Endothelial cell of umbilical vein (primary cell): ENCODE measurements at regions not wholly inside any gene's neighbourhood (a gene's known extent, or its start where the extent isn't known, plus 50 kb on each side); places are given as distances from the start of the nearest gene placed in this dataset.

Source experiments
- BruUV-seq: library from RNA; stranded (reverse); fragments of 400-500 nt; replicated peaks from 2 replicates; lab custom pipeline; 2021; lab: Mats Ljungman, UMichigan
- CTCF ChIA-PET: fragments of 300-600, 350-600 bp; sonication (Branson Sonifier 250); formaldehyde crosslinking; loops from one replicate; lab custom pipeline; 2021; ENCODE audit warnings: antibody characterized with exemption, inconsistent platforms; lab: Charles Lee
- POLR2A ChIA-PET: fragments of 300-600, 350-600 bp; sonication (Branson Sonifier 250); formaldehyde crosslinking; loops from one replicate; lab custom pipeline; 2021; ENCODE audit warnings: antibody characterized with exemption, inconsistent platforms; lab: Charles Lee
- DNase-seq: peaks from one replicate; pipeline ENCODE4 v3.0.0-alpha.2; 2011; ENCODE audit warnings: low read depth, low spot score
- FAIRE-seq: peaks from 2 replicates; lab custom pipeline; 2011; peaks lifted over from hg19 to GRCh38; lab: Jason Lieb, UNC
- H2AFZ ChIP-seq: 2 replicates; pipeline ENCODE4 v1.6.0; 2012; ENCODE audit warnings: low read depth, low read length, control low read depth, inconsistent platforms
- H3K27ac ChIP-seq: 2 replicates; pipeline ENCODE4 v1.5.1; 2011; ENCODE audit warnings: low read depth, mild to moderate bottlenecking, control low read depth, low read length, moderate library complexity; ENCODE audit not compliant: insufficient read depth
- H3K27me3 ChIP-seq, 2 experiments: 2 replicates each; pipeline versions ENCODE4 v1.6.0 to v1.6.1; 2011; ENCODE audit warnings: low read length in 2 of 2, mixed read lengths in 1 of 2; ENCODE audit not compliant: control insufficient read depth in 2 of 2, insufficient read depth in 2 of 2
- H3K36me3 ChIP-seq, 2 experiments: 2 replicates in 1 of 2; 3 replicates in 1 of 2; pipeline ENCODE4 v1.5.1; 2011; ENCODE audit warnings: low read length in 2 of 2, mild to moderate bottlenecking in 1 of 2, moderate library complexity in 1 of 2; ENCODE audit not compliant: control insufficient read depth in 2 of 2, insufficient read depth in 2 of 2; ENCODE audit errors: extremely low read depth in 1 of 2
- H3K4me1 ChIP-seq: 3 replicates; pipeline ENCODE4 v1.5.1; 2011; ENCODE audit warnings: mild to moderate bottlenecking, low read length; ENCODE audit not compliant: control insufficient read depth, insufficient read depth; ENCODE audit errors: extremely low read depth
- H3K4me2 ChIP-seq: 2 replicates; pipeline ENCODE4 v1.6.1; 2011; ENCODE audit warnings: low read length, control low read depth, mixed read lengths; ENCODE audit not compliant: insufficient read depth
- H3K4me3 ChIP-seq, 3 experiments: fragments of 200-600 bp in 1 of 3; sonication (generic), shearing (Covaris generic) in 1 of 3; replicated peaks in 1 of 3; 2 replicates each; pipeline ENCODE4 v1.5.1; 2011 to 2016; ENCODE audit warnings: control low read depth in 3 of 3, low read length in 3 of 3, mild to moderate bottlenecking in 2 of 3, inconsistent platforms in 1 of 3, low read depth in 1 of 3, moderate library complexity in 1 of 3; ENCODE audit not compliant: insufficient read depth in 1 of 3
- H3K79me2 ChIP-seq: 2 replicates; pipeline ENCODE4 v1.6.0; 2012; ENCODE audit warnings: low read length, inconsistent platforms; ENCODE audit not compliant: control insufficient read depth, insufficient read depth
- H3K9ac ChIP-seq: replicated peaks from 2 replicates; pipeline ENCODE3; 2011; ENCODE audit warnings: low read length, control low read depth; ENCODE audit not compliant: insufficient read depth; ENCODE audit errors: extremely low read depth
- H3K9me1 ChIP-seq: replicated peaks from 3 replicates; pipeline ENCODE4 v1.6.0; 2011; ENCODE audit warnings: mild to moderate bottlenecking, low read length; ENCODE audit not compliant: control insufficient read depth, insufficient read depth; ENCODE audit errors: extremely low read depth
- H3K9me3 ChIP-seq: replicated peaks from 2 replicates; pipeline ENCODE4 v1.5.1; 2012; ENCODE audit warnings: low read length, inconsistent platforms; ENCODE audit not compliant: control insufficient read depth, insufficient read depth
- H4K20me1 ChIP-seq: replicated peaks from 2 replicates; pipeline ENCODE3; 2011; ENCODE audit warnings: mild to moderate bottlenecking, low read length; ENCODE audit not compliant: control insufficient read depth, insufficient read depth; ENCODE audit errors: extremely low read depth
- CTCF ChIP-seq, 2 donors: IDR thresholded peaks; 1 replicate in 1 of 2; 2 replicates in 1 of 2; pipeline ENCODE4 v1.5.1; 2011; ENCODE audit warnings: low read length in 2 of 2, mild to moderate bottlenecking in 2 of 2, moderate library complexity in 2 of 2, control low read depth in 1 of 2, inconsistent platforms in 1 of 2, low read depth in 1 of 2; ENCODE audit not compliant: insufficient read depth in 1 of 2; ENCODE audit errors: extremely low read depth in 1 of 2
- EZH2 ChIP-seq: IDR thresholded peaks from 2 replicates; pipeline ENCODE4 v1.6.1; 2012; ENCODE audit warnings: borderline replicate concordance, low read depth, mild to moderate bottlenecking, moderate library complexity, low read length, inconsistent platforms; ENCODE audit not compliant: severe bottlenecking
- FOS ChIP-seq: IDR thresholded peaks from 2 replicates; pipeline ENCODE4 v1.6.1; 2011; ENCODE audit warnings: mild to moderate bottlenecking, low read length, moderate library complexity, borderline replicate concordance; ENCODE audit not compliant: insufficient read depth
- GATA2 ChIP-seq: IDR thresholded peaks from 2 replicates; pipeline ENCODE4 v1.7.0; 2011; ENCODE audit warnings: low read depth, mild to moderate bottlenecking, moderate library complexity, mixed read lengths, low read length; ENCODE audit not compliant: insufficient read length, insufficient read depth
- JUN ChIP-seq: IDR thresholded peaks from 2 replicates; pipeline ENCODE4 v1.6.1; 2011; ENCODE audit warnings: borderline replicate concordance, low read depth; ENCODE audit not compliant: insufficient read length, insufficient read depth
- MAX ChIP-seq: IDR thresholded peaks from 2 replicates; pipeline ENCODE4 v1.6.1; 2011; ENCODE audit not compliant: insufficient read depth, insufficient read length
- MYC ChIP-seq: IDR thresholded peaks from one replicate; pipeline ENCODE4 v1.6.1; 2011; ENCODE audit warnings: mild to moderate bottlenecking, low read depth, low read length
- POLR2A ChIP-seq: IDR thresholded peaks from 2 replicates; pipeline ENCODE4 v1.6.1; 2012; ENCODE audit warnings: low read depth, mild to moderate bottlenecking, control low read depth, low read length
- POLR2AphosphoS5 ChIP-seq: IDR thresholded peaks from 2 replicates; pipeline ENCODE4 v1.6.1; 2012; ENCODE audit warnings: low read depth, mild to moderate bottlenecking, control low read depth, low read length, moderate library complexity; ENCODE audit not compliant: insufficient read depth
- dilution Hi-C: fragments of 300-500 bp; cut with MboI; formaldehyde crosslinking; loops from one replicate; pipeline ENCODE4 v1.15.0; 2019; ENCODE audit warnings: low sequenced_read_pairs; ENCODE audit not compliant: extremely low pct_ligation_motif_present
- intact Hi-C: fragments of 100-400 bp; cut with micrococcal nuclease; formaldehyde crosslinking; loops from one replicate; pipeline ENCODE4 v1.10.0; 2022

DNA sequence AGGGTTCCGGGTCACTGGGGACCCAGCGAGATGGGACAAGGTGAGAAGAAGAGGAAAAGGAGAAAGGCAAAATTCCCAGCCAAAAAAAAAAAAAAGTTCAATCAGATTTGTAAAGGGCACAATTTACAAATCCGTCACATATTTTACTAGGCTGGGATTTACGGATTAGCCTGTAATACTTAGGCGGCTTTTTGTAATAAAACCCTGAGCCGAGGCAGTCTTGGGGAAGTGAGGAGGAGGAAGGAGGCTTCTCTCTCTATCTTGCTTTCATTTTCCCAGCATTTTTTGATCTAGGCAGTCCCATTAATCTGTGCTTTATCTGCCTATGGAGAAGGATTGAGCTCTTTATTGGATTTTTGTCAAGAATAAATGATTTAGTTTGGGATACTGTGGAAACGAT is 130.6 kb upstream of the SDK2 start:
- CTCF ChIA-PET = no interaction called here
- Histone ChIP-seq H4K20me1 (no peaks in the 10 kb centered on the region), H3K4me1 (no peaks in the 10 kb centered on the region), H3K27me3 (no peaks in the 10 kb centered on the region), H3K9me1 (no peaks in the 10 kb centered on the region), H3K79me2 (no peaks in the 10 kb centered on the region), H2AFZ (no peak overlapping the region), H3K27ac (no peak overlapping the region), H3K36me3 (no peaks in the 10 kb centered on the region), H3K9me3 (no peaks in the 10 kb centered on the region), H3K4me2 (no peak overlapping the region), H3K4me3 (no peak overlapping the region), H3K9ac (no peak overlapping the region)
- POLR2A ChIA-PET = no interaction called here
- DNase-seq (no peak), FAIRE-seq (no peak)
- dilution Hi-C loops = no loop called here
- TF ChIP-seq EZH2 (no peak), JUN (no peak), POLR2AphosphoS5 (no peak), FOS (no peak), GATA2 (no peak), MAX (no peak), CTCF (IDR thresholded peaks at IDR 0.05; ENCODE audit: extremely low read depth in 1 of 2, insufficient read depth in 1 of 2, low read depth in 1 of 2, low read length in 2 of 2) (no peak), POLR2A (no peak), MYC (no peak)
- no TSS peak for BruUV-seq
- intact Hi-C loops = no loop called here
